Upper lobe of left lung (tissue), 4 donors: ENCODE measurements at regions not wholly inside any gene's neighbourhood (a gene's known extent, or its start where the extent isn't known, plus 50 kb on each side); places are given as distances from the start of the nearest gene placed in this dataset.

Source experiments
- POLR2A ChIP-seq, 4 donors: fragments of 450-650 bp; IDR thresholded peaks; one replicate each; pipeline ENCODE4 v1.5.1; 2016 to 2017; ENCODE audit warnings: antibody characterized with exemption in 4 of 4, mild to moderate bottlenecking in 2 of 4
- POLR2AphosphoS5 ChIP-seq, 2 donors: sonication (generic); formaldehyde crosslinking; IDR thresholded peaks; one replicate each; pipeline ENCODE4 v1.5.1; 2017; ENCODE audit warnings: antibody characterized with exemption in 2 of 2

DNA sequence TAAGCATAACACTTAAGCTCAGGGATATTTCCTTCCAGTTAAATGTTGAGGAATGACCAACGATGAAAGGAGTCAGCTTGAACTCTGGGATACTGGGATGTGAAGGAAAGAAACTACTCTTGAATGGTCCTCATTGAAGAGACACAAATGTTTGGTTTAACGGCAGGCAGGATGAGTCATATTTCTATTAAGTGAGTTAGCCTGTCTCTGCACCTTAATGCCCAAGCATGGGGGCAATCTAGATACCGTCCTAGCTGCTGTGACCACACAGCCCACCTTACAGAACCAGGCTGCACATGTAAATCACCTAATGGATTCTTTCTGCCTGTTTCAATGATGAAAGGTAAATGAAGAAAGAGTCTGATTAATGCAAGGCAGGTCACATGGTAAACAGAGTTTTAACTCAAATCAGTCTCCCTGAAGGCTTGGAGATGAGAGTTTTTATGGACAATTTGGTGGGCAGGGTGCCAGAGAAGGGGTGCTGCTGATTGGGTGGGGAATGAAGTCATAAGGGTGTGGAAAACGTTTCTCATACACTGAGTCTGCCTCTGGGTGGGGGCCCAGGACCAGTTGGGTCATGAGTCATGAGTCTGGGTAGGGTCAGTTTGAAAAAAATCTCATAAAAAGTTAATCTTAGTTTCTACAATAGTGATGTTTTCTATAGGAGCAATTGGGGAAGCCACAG lies 144.6 kb upstream of the MMADHC start:
- TF ChIP-seq POLR2AphosphoS5 (IDR thresholded peaks at IDR 0.05) (no peak), POLR2A (IDR thresholded peaks at IDR 0.05) (no peak)
